ENCODE measurements at regions not wholly inside any gene's neighbourhood (a gene's known extent, or its start where the extent isn't known, plus 50 kb on each side); places are given as distances from the start of the nearest gene placed in this dataset.

DNA sequence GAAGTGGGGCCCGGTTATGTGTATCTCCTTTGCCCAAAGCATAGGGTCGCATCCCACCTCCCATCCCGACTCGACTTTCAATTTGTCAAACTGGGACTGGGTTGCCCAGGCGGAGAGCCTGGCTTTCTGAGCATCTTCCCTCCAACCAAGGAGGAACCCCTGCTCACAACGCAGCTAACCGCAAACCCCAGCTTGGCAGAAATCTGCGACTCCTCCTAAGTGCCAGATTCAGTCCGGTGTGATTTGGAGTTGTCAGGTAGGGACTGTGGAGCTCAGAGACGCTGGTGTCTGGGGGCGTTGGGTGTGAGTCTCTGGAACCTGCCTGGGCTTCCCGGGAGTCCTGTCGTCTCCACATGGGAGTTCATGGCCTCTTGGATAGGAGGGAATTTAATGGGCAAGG, 1126.7 kb downstream of the AACS start:
- Mint-ChIP-seq H3K27me3 (peaks cover 77% of the 10 kb centered on the region), H3K9me3 (ENCODE audit: low read depth) (no peaks in the 10 kb centered on the region), H3K27ac (no peak overlapping the region), H3K36me3 (ENCODE audit: insufficient read depth) (no peaks in the 10 kb centered on the region), H3K4me1 (ENCODE audit: low read depth) (peaks cover 2% of the 10 kb centered on the region), H3K4me3 (ENCODE audit: low read depth) (no peak overlapping the region)
- DNase-seq (ENCODE audit: low spot score, unreplicated experiment) = no peak
- TF ChIP-seq, protein P1, sequence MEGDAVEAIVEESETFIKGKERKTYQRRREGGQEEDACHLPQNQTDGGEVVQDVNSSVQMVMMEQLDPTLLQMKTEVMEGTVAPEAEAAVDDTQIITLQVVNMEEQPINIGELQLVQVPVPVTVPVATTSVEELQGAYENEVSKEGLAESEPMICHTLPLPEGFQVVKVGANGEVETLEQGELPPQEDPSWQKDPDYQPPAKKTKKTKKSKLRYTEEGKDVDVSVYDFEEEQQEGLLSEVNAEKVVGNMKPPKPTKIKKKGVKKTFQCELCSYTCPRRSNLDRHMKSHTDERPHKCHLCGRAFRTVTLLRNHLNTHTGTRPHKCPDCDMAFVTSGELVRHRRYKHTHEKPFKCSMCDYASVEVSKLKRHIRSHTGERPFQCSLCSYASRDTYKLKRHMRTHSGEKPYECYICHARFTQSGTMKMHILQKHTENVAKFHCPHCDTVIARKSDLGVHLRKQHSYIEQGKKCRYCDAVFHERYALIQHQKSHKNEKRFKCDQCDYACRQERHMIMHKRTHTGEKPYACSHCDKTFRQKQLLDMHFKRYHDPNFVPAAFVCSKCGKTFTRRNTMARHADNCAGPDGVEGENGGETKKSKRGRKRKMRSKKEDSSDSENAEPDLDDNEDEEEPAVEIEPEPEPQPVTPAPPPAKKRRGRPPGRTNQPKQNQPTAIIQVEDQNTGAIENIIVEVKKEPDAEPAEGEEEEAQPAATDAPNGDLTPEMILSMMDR (IDR thresholded peaks at IDR 0.05; ENCODE audit: unreplicated experiment) = no peak

GRCh38 chr12:126193190-126193589, 1128.0 kb downstream of the AACS start:
- Mint-ChIP-seq H3K27me3 (peaks cover 75% of the 10 kb centered on the region), H3K36me3 (ENCODE audit: insufficient read depth) (no peaks in the 10 kb centered on the region), H3K9me3 (ENCODE audit: low read depth) (no peaks in the 10 kb centered on the region), H3K4me3 (ENCODE audit: low read depth) (no peak overlapping the region), H3K27ac (no peak overlapping the region), H3K4me1 (ENCODE audit: low read depth) (peaks cover 2% of the 10 kb centered on the region)
- TF ChIP-seq, protein P1 (IDR thresholded peaks at IDR 0.05; ENCODE audit: unreplicated experiment) = no peak
- DNase-seq (ENCODE audit: low spot score, unreplicated experiment) = no peak

GRCh38 chr12:126196263-126196662, 1131.0 kb downstream of the AACS start:
- Mint-ChIP-seq H3K27ac (no peak overlapping the region), H3K4me1 (ENCODE audit: low read depth) (no peaks in the 10 kb centered on the region), H3K27me3 (peaks cover 58% of the 10 kb centered on the region), H3K4me3 (ENCODE audit: low read depth) (no peak overlapping the region), H3K36me3 (ENCODE audit: insufficient read depth) (no peaks in the 10 kb centered on the region), H3K9me3 (ENCODE audit: low read depth) (no peaks in the 10 kb centered on the region)
- DNase-seq (ENCODE audit: low spot score, unreplicated experiment) = no peak
- TF ChIP-seq, protein P1 (IDR thresholded peaks at IDR 0.05; ENCODE audit: unreplicated experiment) = no peak

GRCh38 chr12:126198516-126198915, 1133.3 kb downstream of the AACS start:
- H3K27me3 Mint-ChIP-seq = peaks cover 41% of the 10 kb centered on the region

DNA sequence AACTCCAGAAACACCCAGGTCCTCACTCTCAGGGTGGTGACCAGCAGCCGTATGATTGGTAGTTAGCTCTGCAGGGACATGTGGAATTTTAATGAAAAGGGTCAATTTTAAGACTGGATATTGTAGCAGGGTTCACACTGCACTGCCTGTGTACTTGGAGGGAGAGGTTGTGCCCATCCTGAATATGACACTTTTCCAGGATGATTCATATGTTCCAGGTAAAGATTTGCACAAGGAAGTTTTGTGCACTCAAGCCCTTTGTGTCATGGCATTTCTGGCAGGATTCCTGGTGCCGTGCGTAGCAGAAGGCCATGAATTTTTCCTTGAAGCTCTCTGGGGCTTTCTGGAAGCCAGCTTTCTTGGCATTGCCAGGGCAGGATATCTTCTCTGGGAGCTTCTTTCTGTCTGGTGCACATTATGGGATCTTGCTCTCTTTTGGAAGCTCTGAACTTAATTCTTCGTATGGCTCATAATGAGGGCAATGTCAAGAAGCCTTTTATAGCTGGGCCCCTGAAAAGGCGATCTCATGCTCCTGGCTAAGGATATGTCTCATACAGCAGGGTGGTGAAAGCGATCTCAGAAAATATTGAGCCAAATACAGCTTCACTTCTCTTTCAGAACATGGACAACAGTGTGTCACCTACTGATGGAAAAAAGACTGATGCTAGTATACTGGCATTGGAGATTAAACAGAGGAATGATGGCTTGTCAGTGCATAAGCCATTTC, 1133.9 kb downstream of the AACS start:
- Mint-ChIP-seq H3K4me1 (ENCODE audit: low read depth) (no peaks in the 10 kb centered on the region), H3K27ac (no peak overlapping the region), H3K4me3 (ENCODE audit: low read depth) (no peak overlapping the region), H3K36me3 (ENCODE audit: insufficient read depth) (no peaks in the 10 kb centered on the region), H3K9me3 (ENCODE audit: low read depth) (no peaks in the 10 kb centered on the region), H3K27me3 (peaks cover 35% of the 10 kb centered on the region)
- DNase-seq (ENCODE audit: low spot score, unreplicated experiment) = no peak
- TF ChIP-seq, protein P1 (IDR thresholded peaks at IDR 0.05; ENCODE audit: unreplicated experiment) = no peak

More at GRCh38 chr12:126198516-126198915, 1133.3 kb downstream of the AACS start:
- TF ChIP-seq, protein P1 (IDR thresholded peaks at IDR 0.05; ENCODE audit: unreplicated experiment) = no peak
- no peaks in the 10 kb centered on the region for H3K9me3 Mint-ChIP-seq (ENCODE audit: low read depth)
- H3K27ac Mint-ChIP-seq = no peak overlapping the region
- no peak for DNase-seq (ENCODE audit: low spot score, unreplicated experiment)
- H3K36me3 Mint-ChIP-seq (ENCODE audit: insufficient read depth) = no peaks in the 10 kb centered on the region
- H3K4me1 Mint-ChIP-seq (ENCODE audit: low read depth) = no peaks in the 10 kb centered on the region
- no peak overlapping the region for H3K4me3 Mint-ChIP-seq (ENCODE audit: low read depth)

All from progenitor cell of endocrine pancreas (in vitro differentiated cells).